ENCODE measurements at regions not wholly inside any gene's neighbourhood (a gene's known extent, or its start where the extent isn't known, plus 50 kb on each side); places are given as distances from the start of the nearest gene placed in this dataset.

DNA sequence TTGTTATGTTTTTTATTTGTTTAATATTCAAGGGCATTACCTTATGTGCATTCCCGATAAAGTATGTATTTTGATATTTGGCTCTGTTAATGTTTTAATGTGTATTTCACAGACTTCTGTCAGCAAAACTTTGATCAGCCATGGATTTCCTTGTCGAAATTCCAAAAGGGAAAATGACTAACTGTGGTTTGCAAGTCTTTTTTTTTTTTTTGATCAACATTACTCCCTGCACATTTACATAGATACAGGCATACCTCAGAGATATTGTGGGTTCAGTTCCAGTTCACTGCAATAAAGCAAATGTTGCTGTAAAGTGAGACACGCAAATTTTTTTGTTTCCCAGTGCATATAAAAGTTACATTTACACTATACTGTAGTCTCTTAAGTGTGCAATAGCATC lies 351.9 kb downstream of the CXCL12 start:
- no peak for TF ChIP-seq FOXP2 (optimal IDR thresholded peaks at IDR 0.05; ENCODE audit: borderline replicate concordance, extremely low read depth, extremely low read length, insufficient read depth)
- no peak for TF ChIP-seq TAF1 (IDR thresholded peaks at IDR 0.05; ENCODE audit: borderline replicate concordance, insufficient read depth, low read length)
- no peak for TF ChIP-seq POLR2AphosphoS5 (IDR thresholded peaks at IDR 0.05; ENCODE audit: low read depth, low read length)
- TF ChIP-seq, protein P1, sequence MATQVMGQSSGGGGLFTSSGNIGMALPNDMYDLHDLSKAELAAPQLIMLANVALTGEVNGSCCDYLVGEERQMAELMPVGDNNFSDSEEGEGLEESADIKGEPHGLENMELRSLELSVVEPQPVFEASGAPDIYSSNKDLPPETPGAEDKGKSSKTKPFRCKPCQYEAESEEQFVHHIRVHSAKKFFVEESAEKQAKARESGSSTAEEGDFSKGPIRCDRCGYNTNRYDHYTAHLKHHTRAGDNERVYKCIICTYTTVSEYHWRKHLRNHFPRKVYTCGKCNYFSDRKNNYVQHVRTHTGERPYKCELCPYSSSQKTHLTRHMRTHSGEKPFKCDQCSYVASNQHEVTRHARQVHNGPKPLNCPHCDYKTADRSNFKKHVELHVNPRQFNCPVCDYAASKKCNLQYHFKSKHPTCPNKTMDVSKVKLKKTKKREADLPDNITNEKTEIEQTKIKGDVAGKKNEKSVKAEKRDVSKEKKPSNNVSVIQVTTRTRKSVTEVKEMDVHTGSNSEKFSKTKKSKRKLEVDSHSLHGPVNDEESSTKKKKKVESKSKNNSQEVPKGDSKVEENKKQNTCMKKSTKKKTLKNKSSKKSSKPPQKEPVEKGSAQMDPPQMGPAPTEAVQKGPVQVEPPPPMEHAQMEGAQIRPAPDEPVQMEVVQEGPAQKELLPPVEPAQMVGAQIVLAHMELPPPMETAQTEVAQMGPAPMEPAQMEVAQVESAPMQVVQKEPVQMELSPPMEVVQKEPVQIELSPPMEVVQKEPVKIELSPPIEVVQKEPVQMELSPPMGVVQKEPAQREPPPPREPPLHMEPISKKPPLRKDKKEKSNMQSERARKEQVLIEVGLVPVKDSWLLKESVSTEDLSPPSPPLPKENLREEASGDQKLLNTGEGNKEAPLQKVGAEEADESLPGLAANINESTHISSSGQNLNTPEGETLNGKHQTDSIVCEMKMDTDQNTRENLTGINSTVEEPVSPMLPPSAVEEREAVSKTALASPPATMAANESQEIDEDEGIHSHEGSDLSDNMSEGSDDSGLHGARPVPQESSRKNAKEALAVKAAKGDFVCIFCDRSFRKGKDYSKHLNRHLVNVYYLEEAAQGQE (IDR thresholded peaks at IDR 0.05; ENCODE audit: insufficient read depth in 1 of 2, low read depth in 2 of 2, low read length in 2 of 2) = no peak
- no peak for TF ChIP-seq SIN3A (IDR thresholded peaks at IDR 0.05; ENCODE audit: borderline replicate concordance, insufficient read depth, low read length)

DNA sequence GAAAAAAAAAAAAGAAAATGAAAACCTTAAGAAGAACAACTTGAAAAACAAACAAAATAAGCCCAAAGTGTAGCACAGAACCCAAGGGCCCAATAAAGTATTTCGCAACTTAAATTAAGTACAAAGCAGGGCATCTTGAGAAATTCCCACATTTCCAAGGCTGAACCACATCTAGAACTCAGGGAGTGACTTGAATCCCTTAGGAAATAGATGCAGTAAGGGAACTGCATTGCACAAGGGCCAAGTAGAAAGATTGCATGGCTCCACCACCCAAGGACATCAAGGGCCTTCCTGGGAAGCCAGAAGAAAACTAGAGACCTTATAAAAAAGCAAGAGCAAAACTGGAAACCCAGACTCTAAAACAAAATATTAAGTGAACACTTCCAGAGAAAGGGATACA lies 352.7 kb downstream of the CXCL12 start:
- TF ChIP-seq SIN3A (IDR thresholded peaks at IDR 0.05; ENCODE audit: borderline replicate concordance, insufficient read depth, low read length) = no peak
- TF ChIP-seq, protein P1 (IDR thresholded peaks at IDR 0.05; ENCODE audit: insufficient read depth in 1 of 2, low read depth in 2 of 2, low read length in 2 of 2) = no peak
- no peak for TF ChIP-seq FOXP2 (optimal IDR thresholded peaks at IDR 0.05; ENCODE audit: borderline replicate concordance, extremely low read depth, extremely low read length, insufficient read depth)
- no peak for TF ChIP-seq TAF1 (IDR thresholded peaks at IDR 0.05; ENCODE audit: borderline replicate concordance, insufficient read depth, low read length)
- TF ChIP-seq POLR2AphosphoS5 (IDR thresholded peaks at IDR 0.05; ENCODE audit: low read depth, low read length) = no peak

DNA sequence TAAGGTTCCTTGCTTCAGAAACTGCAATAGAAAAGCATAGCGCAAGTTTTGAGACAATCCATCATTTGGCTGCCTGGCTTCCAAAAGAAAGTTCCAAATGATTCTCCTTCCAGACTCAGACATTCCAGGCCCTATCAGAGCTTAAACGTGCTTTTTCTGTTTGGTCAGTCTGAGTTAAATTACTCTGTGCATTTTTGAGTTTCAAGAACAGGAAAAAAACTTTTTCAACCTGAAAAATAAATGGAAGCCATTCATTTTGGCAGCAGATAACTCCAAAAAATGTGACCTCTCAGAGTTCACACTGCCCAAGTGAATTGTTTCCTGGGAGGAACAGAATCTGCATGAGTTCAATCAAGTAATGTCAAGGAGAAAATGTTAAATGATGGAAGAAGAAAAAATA lies 354.2 kb downstream of the CXCL12 start:
- TF ChIP-seq TAF1 (IDR thresholded peaks at IDR 0.05; ENCODE audit: borderline replicate concordance, insufficient read depth, low read length) (no peak), FOXP2 (optimal IDR thresholded peaks at IDR 0.05; ENCODE audit: borderline replicate concordance, extremely low read depth, extremely low read length, insufficient read depth) (no peak), POLR2AphosphoS5 (IDR thresholded peaks at IDR 0.05; ENCODE audit: low read depth, low read length) (no peak), SIN3A (IDR thresholded peaks at IDR 0.05; ENCODE audit: borderline replicate concordance, insufficient read depth, low read length) (no peak)
- TF ChIP-seq, protein P1 (IDR thresholded peaks at IDR 0.05; ENCODE audit: insufficient read depth in 1 of 2, low read depth in 2 of 2, low read length in 2 of 2) = no peak

DNA sequence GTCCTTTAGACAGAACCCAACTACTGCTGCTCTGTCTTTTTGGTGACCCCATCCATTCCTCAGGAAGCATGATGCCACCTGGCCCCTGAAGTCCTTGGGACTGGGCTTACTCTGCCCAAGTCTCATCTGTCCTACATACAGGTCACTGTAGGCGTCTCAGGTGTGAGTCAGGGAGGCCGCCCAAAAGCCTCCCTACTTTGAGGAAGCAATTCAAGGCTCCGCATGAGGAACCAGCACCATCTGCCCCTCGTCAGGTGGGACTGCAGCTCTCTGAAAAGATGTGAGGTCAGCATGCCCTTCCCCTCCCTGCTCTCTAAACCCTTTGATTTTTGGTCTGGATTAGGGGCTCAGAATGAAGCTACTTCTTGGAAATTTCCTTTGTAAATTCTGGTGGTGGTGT lies 354.8 kb downstream of the CXCL12 start:
- TF ChIP-seq SIN3A (IDR thresholded peaks at IDR 0.05; ENCODE audit: borderline replicate concordance, insufficient read depth, low read length) (no peak), POLR2AphosphoS5 (IDR thresholded peaks at IDR 0.05; ENCODE audit: low read depth, low read length) (no peak), TAF1 (IDR thresholded peaks at IDR 0.05; ENCODE audit: borderline replicate concordance, insufficient read depth, low read length) (no peak), FOXP2 (optimal IDR thresholded peaks at IDR 0.05; ENCODE audit: borderline replicate concordance, extremely low read depth, extremely low read length, insufficient read depth) (no peak)
- TF ChIP-seq, protein P1 (IDR thresholded peaks at IDR 0.05; ENCODE audit: insufficient read depth in 1 of 2, low read depth in 2 of 2, low read length in 2 of 2) = no peak
